ENCODE measurements at regions not wholly inside any gene's neighbourhood (a gene's known extent, or its start where the extent isn't known, plus 50 kb on each side); places are given as distances from the start of the nearest gene placed in this dataset.

DNA sequence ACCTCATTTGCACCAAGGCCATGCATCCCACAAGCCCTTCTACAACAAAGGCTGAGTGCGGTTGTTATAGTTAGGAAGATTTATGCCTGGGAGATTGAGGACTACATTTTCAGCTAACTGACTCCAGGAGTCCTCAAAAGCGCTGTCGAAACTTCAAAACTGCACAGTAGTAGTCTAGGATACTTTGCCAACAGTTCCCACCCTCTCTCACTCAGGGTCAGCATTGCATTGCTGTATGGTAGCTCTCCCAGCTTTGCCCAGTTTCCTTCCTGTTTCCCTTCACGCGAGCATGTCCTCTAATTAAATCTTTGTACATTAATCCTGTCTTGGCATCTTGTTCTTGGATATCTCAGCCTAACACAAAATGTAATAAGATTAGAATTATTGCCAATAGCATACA lies 420.6 kb upstream of the UBE2E3 start:
- Histone ChIP-seq H2BK15ac (replicated peaks; ENCODE audit: low read depth) (no peak overlapping the region), H3K36me3 (ENCODE audit: control insufficient read depth, insufficient read depth, low read length) (no peaks in the 10 kb centered on the region), H4K5ac (ENCODE audit: low read length) (no peak overlapping the region), H3K18ac (ENCODE audit: low read length) (no peak overlapping the region), H2BK5ac (ENCODE audit: low read length) (no peak overlapping the region), H3K79me1 (ENCODE audit: low read length) (no peaks in the 10 kb centered on the region), H2AK5ac (ENCODE audit: low read length) (no peak overlapping the region), H2BK120ac (ENCODE audit: low read depth, low read length) (no peak overlapping the region), H3K23ac (ENCODE audit: low read length) (no peak overlapping the region), H3K56ac (ENCODE audit: low read length) (no peak overlapping the region), H3K4me1 (ENCODE audit: control insufficient read depth, low read depth, low read length) (no peaks in the 10 kb centered on the region), H4K8ac (ENCODE audit: low read depth, low read length) (no peak overlapping the region), H3K27ac (ENCODE audit: low read depth, low read length) (no peak overlapping the region), H3K4me2 (ENCODE audit: low read length) (no peak overlapping the region), H3K27me3 (ENCODE audit: insufficient read depth, low read length, poor library complexity) (no peaks in the 10 kb centered on the region), H3K4ac (ENCODE audit: low read depth, low read length) (no peak overlapping the region), H3K9ac (ENCODE audit: low read length) (no peak overlapping the region), H3K4me3 (ENCODE audit: low read length) (no peak overlapping the region), H3K79me2 (ENCODE audit: control insufficient read depth, insufficient read depth, low read length) (no peaks in the 10 kb centered on the region)
- no CpG with 5 or more reads among the region's 5 CpGs for WGBS (ENCODE audit: extremely low coverage, insufficient coverage, low lambda C conversion rate)
- DNase-seq, result peak; percentile 22

- no peaks in the 10 kb centered on the region for H3K79me2 ChIP-seq (ENCODE audit: control insufficient read depth, insufficient read depth, low read length)
- H3K4me1 ChIP-seq (ENCODE audit: control insufficient read depth, low read depth, low read length), result no peaks in the 10 kb centered on the region
- no peak overlapping the region for H3K9ac ChIP-seq (ENCODE audit: low read length)
- no peak overlapping the region for H2BK120ac ChIP-seq (ENCODE audit: low read depth, low read length)
- H3K23ac ChIP-seq (ENCODE audit: low read length), result no peak overlapping the region
- H3K27ac ChIP-seq (ENCODE audit: low read depth, low read length), result no peak overlapping the region
- no peak overlapping the region for H3K4me3 ChIP-seq (ENCODE audit: low read length)
- no peak overlapping the region for H4K5ac ChIP-seq (ENCODE audit: low read length)
- no peak overlapping the region for H2BK5ac ChIP-seq (ENCODE audit: low read length)
- no peaks in the 10 kb centered on the region for H3K79me1 ChIP-seq (ENCODE audit: low read length)
- DNase-seq, result no peak
- no peak overlapping the region for H2BK15ac ChIP-seq (replicated peaks; ENCODE audit: low read depth)
- no peaks in the 10 kb centered on the region for H3K27me3 ChIP-seq (ENCODE audit: insufficient read depth, low read length, poor library complexity)
- H3K56ac ChIP-seq (ENCODE audit: low read length), result no peak overlapping the region
- H3K18ac ChIP-seq (ENCODE audit: low read length), result no peak overlapping the region
- no peak overlapping the region for H4K8ac ChIP-seq (ENCODE audit: low read depth, low read length)
- no peak overlapping the region for H3K4me2 ChIP-seq (ENCODE audit: low read length)
- H3K36me3 ChIP-seq (ENCODE audit: control insufficient read depth, insufficient read depth, low read length), result no peaks in the 10 kb centered on the region
- no peak overlapping the region for H2AK5ac ChIP-seq (ENCODE audit: low read length)
- no peak overlapping the region for H3K4ac ChIP-seq (ENCODE audit: low read depth, low read length)
Measured at GRCh38 chr2:180559038-180559437, 421.4 kb upstream of the UBE2E3 start.

- Histone ChIP-seq H3K27ac (ENCODE audit: low read depth, low read length) (no peak overlapping the region), H3K4ac (ENCODE audit: low read depth, low read length) (no peak overlapping the region), H4K5ac (ENCODE audit: low read length) (no peak overlapping the region), H3K79me1 (ENCODE audit: low read length) (no peaks in the 10 kb centered on the region), H3K36me3 (ENCODE audit: control insufficient read depth, insufficient read depth, low read length) (no peaks in the 10 kb centered on the region), H4K8ac (ENCODE audit: low read depth, low read length) (no peak overlapping the region), H3K18ac (ENCODE audit: low read length) (no peak overlapping the region), H3K27me3 (ENCODE audit: insufficient read depth, low read length, poor library complexity) (no peaks in the 10 kb centered on the region), H3K79me2 (ENCODE audit: control insufficient read depth, insufficient read depth, low read length) (no peaks in the 10 kb centered on the region), H3K23ac (ENCODE audit: low read length) (no peak overlapping the region), H2BK120ac (ENCODE audit: low read depth, low read length) (no peak overlapping the region), H2AK5ac (ENCODE audit: low read length) (no peak overlapping the region), H3K4me1 (ENCODE audit: control insufficient read depth, low read depth, low read length) (no peaks in the 10 kb centered on the region), H3K9ac (ENCODE audit: low read length) (no peak overlapping the region), H3K56ac (ENCODE audit: low read length) (no peak overlapping the region), H3K4me3 (ENCODE audit: low read length) (no peak overlapping the region), H2BK5ac (ENCODE audit: low read length) (no peak overlapping the region), H3K4me2 (ENCODE audit: low read length) (no peak overlapping the region), H2BK15ac (replicated peaks; ENCODE audit: low read depth) (no peak overlapping the region)
- no peak for DNase-seq
- no CpG with 5 or more reads among the region's 19 CpGs for WGBS (ENCODE audit: extremely low coverage, insufficient coverage, low lambda C conversion rate)
Measured at GRCh38 chr2:180555391-180555965, 424.9 kb upstream of the UBE2E3 start.

DNA sequence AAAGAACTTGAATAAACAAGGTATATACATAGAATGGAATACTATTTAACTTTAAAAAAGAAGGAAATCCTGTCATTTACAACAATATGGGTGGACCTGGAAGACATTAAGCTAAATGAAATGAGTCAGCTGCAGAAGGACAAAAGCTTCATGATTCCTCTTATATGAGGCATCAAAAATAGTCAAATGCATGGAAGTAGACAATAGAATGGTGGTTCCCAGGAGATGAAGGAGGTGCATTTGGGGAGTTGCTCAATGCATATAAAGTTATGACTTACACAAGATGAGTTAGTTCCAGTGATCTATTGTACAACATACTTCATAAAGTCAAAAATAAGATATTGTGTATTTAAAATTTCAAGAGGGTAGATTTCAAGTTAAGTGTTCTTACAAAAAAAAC lies 426.1 kb upstream of the UBE2E3 start:
- no peak overlapping the region for H3K4me3 ChIP-seq (ENCODE audit: low read length)
- no peak overlapping the region for H3K56ac ChIP-seq (ENCODE audit: low read length)
- H4K5ac ChIP-seq (ENCODE audit: low read length), result no peak overlapping the region
- H3K23ac ChIP-seq (ENCODE audit: low read length), result no peak overlapping the region
- no peak overlapping the region for H2AK5ac ChIP-seq (ENCODE audit: low read length)
- H3K79me1 ChIP-seq (ENCODE audit: low read length), result no peaks in the 10 kb centered on the region
- H3K4me2 ChIP-seq (ENCODE audit: low read length), result no peak overlapping the region
- H2BK15ac ChIP-seq (replicated peaks; ENCODE audit: low read depth), result no peak overlapping the region
- H3K27me3 ChIP-seq (ENCODE audit: insufficient read depth, low read length, poor library complexity), result no peaks in the 10 kb centered on the region
- DNase-seq, result no peak
- no peak overlapping the region for H3K9ac ChIP-seq (ENCODE audit: low read length)
- no peaks in the 10 kb centered on the region for H3K79me2 ChIP-seq (ENCODE audit: control insufficient read depth, insufficient read depth, low read length)
- H3K4ac ChIP-seq (ENCODE audit: low read depth, low read length), result no peak overlapping the region
- H2BK5ac ChIP-seq (ENCODE audit: low read length), result no peak overlapping the region
- no peaks in the 10 kb centered on the region for H3K4me1 ChIP-seq (ENCODE audit: control insufficient read depth, low read depth, low read length)
- no peak overlapping the region for H2BK120ac ChIP-seq (ENCODE audit: low read depth, low read length)
- H4K8ac ChIP-seq (ENCODE audit: low read depth, low read length), result no peak overlapping the region
- H3K27ac ChIP-seq (ENCODE audit: low read depth, low read length), result no peak overlapping the region
- H3K36me3 ChIP-seq (ENCODE audit: control insufficient read depth, insufficient read depth, low read length), result no peaks in the 10 kb centered on the region
- no peak overlapping the region for H3K18ac ChIP-seq (ENCODE audit: low read length)

DNA sequence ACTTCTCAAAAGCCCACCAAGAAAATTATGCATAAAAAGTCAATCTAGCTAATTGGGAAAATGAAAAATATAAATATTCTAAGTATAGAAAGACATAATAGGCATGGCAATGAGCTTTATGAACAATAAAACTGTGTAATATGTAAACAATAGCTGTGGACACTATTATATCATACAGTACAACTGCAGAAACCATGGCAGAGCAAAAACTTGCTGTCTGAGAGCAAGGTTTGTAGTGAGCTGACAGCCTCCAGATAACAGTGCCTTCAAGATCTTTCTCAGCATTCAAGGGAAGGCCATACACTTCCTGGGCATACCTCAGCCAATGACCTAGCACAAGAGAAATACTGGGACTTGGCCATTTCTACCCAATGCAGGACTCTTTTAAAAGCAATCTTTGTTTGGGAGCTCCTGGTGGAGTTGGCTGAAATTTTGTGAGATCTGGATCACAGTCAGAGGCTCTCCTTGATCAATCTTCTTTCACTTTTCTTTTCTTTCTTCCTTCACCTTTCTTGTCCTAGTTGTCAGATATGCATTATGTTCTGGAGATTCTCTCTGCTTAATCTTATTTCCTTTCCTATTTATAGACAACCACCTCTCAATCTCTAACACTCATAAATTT lies 427.2 kb upstream of the UBE2E3 start:
- Histone ChIP-seq H3K4me3 (ENCODE audit: low read length) (no peak overlapping the region), H2BK15ac (replicated peaks; ENCODE audit: low read depth) (no peak overlapping the region), H4K8ac (ENCODE audit: low read depth, low read length) (no peak overlapping the region), H3K27me3 (ENCODE audit: insufficient read depth, low read length, poor library complexity) (no peaks in the 10 kb centered on the region), H3K23ac (ENCODE audit: low read length) (no peak overlapping the region), H3K56ac (ENCODE audit: low read length) (no peak overlapping the region), H3K4me1 (ENCODE audit: control insufficient read depth, low read depth, low read length) (no peaks in the 10 kb centered on the region), H4K5ac (ENCODE audit: low read length) (no peak overlapping the region), H3K4me2 (ENCODE audit: low read length) (no peak overlapping the region), H3K79me2 (ENCODE audit: control insufficient read depth, insufficient read depth, low read length) (no peaks in the 10 kb centered on the region), H2BK120ac (ENCODE audit: low read depth, low read length) (no peak overlapping the region), H3K27ac (ENCODE audit: low read depth, low read length) (no peak overlapping the region), H3K79me1 (ENCODE audit: low read length) (no peaks in the 10 kb centered on the region), H3K4ac (ENCODE audit: low read depth, low read length) (no peak overlapping the region), H3K36me3 (ENCODE audit: control insufficient read depth, insufficient read depth, low read length) (no peaks in the 10 kb centered on the region), H3K18ac (ENCODE audit: low read length) (no peak overlapping the region), H2AK5ac (ENCODE audit: low read length) (no peak overlapping the region), H3K9ac (ENCODE audit: low read length) (no peak overlapping the region), H2BK5ac (ENCODE audit: low read length) (no peak overlapping the region)
- no peak for DNase-seq

DNA sequence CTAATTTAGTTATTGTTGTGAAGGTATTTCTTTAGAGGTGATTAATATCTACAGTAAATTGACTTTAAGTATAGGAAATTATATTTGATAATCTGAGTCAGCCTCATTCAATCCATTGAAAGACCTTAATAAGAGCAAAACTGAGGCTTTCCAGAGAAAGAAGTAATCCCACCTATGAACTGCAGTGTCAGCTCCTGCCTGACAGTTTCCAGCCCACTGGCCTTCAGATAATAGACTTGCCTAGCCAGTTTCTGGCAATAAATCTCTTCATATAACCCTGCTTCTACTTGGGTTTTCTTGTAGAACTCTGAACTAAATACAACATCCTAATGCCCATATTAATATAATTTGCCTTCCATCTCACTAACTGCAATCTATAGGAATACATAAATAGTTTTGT lies 437.9 kb upstream of the UBE2E3 start:
- no peak overlapping the region for H3K4me3 ChIP-seq (ENCODE audit: low read length)
- no peak overlapping the region for H4K5ac ChIP-seq (ENCODE audit: low read length)
- no peaks in the 10 kb centered on the region for H3K79me2 ChIP-seq (ENCODE audit: control insufficient read depth, insufficient read depth, low read length)
- no peak overlapping the region for H3K27ac ChIP-seq (ENCODE audit: low read depth, low read length)
- no peaks in the 10 kb centered on the region for H3K36me3 ChIP-seq (ENCODE audit: control insufficient read depth, insufficient read depth, low read length)
- H3K79me1 ChIP-seq (ENCODE audit: low read length), result no peaks in the 10 kb centered on the region
- H3K4ac ChIP-seq (ENCODE audit: low read depth, low read length), result no peak overlapping the region
- no peak overlapping the region for H3K9ac ChIP-seq (ENCODE audit: low read length)
- H3K4me2 ChIP-seq (ENCODE audit: low read length), result no peak overlapping the region
- no peak overlapping the region for H4K8ac ChIP-seq (ENCODE audit: low read depth, low read length)
- H3K27me3 ChIP-seq (ENCODE audit: insufficient read depth, low read length, poor library complexity), result no peaks in the 10 kb centered on the region
- no peak overlapping the region for H2BK15ac ChIP-seq (replicated peaks; ENCODE audit: low read depth)
- H3K23ac ChIP-seq (ENCODE audit: low read length), result no peak overlapping the region
- H3K18ac ChIP-seq (ENCODE audit: low read length), result no peak overlapping the region
- no peak overlapping the region for H3K56ac ChIP-seq (ENCODE audit: low read length)
- H2BK5ac ChIP-seq (ENCODE audit: low read length), result no peak overlapping the region
- no peak overlapping the region for H2AK5ac ChIP-seq (ENCODE audit: low read length)
- peaks cover 1% of the 10 kb centered on the region for H3K4me1 ChIP-seq (ENCODE audit: control insufficient read depth, low read depth, low read length)
- no peak for DNase-seq
- H2BK120ac ChIP-seq (ENCODE audit: low read depth, low read length), result no peak overlapping the region

All from mesendoderm (in vitro differentiated cells).